GM18505 (cell line): ENCODE measurements at regions not wholly inside any gene's neighbourhood (a gene's known extent, or its start where the extent isn't known, plus 50 kb on each side); places are given as distances from the start of the nearest gene placed in this dataset.

Experiments used
- ATAC-seq: cut with Tn5 transposase; IDR thresholded peaks from one replicate; pipeline ENCODE4 v1.9.1; 2021; ENCODE audit not compliant: unreplicated experiment
- POLR2A ChIP-seq: IDR thresholded peaks from 4 replicates; pipeline ENCODE4 v1.6.1; 2011; ENCODE audit warnings: borderline replicate concordance; ENCODE audit not compliant: insufficient read depth, insufficient read length; ENCODE audit errors: extremely low read depth

- ATAC-seq, result no peak
- no peak for TF ChIP-seq POLR2A
These were observed 428.5 kb upstream of the MGMT start for GRCh38 chr10:129038522-129038921.

- TF ChIP-seq POLR2A, result no peak
- no peak for ATAC-seq
These were observed 427.4 kb upstream of the MGMT start for GRCh38 chr10:129039406-129040370.

- ATAC-seq, result no peak
- no peak for TF ChIP-seq POLR2A
These were observed 426.7 kb upstream of the MGMT start for GRCh38 chr10:129040377-129040776.

DNA sequence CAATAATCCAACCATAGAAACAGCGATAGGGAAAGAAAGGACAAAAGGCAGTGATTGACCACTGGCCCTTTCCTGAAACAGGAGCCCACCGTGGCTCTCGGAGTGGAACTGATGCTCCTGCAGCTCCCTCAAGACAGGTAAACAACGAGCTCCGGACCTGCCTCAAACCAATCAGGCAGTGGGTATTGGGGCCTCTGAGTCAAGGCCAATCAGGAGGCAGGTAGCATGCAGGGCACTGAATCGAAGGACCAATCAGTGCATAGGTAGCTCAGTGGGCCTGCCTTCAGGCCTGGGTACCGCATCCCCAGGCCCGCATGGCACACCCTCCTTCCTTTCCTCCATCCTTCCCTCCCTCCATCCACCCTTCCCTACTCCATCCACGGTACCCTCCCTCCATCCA, 425.1 kb upstream of the MGMT start:
- no peak for ATAC-seq
- TF ChIP-seq POLR2A, result no peak

DNA sequence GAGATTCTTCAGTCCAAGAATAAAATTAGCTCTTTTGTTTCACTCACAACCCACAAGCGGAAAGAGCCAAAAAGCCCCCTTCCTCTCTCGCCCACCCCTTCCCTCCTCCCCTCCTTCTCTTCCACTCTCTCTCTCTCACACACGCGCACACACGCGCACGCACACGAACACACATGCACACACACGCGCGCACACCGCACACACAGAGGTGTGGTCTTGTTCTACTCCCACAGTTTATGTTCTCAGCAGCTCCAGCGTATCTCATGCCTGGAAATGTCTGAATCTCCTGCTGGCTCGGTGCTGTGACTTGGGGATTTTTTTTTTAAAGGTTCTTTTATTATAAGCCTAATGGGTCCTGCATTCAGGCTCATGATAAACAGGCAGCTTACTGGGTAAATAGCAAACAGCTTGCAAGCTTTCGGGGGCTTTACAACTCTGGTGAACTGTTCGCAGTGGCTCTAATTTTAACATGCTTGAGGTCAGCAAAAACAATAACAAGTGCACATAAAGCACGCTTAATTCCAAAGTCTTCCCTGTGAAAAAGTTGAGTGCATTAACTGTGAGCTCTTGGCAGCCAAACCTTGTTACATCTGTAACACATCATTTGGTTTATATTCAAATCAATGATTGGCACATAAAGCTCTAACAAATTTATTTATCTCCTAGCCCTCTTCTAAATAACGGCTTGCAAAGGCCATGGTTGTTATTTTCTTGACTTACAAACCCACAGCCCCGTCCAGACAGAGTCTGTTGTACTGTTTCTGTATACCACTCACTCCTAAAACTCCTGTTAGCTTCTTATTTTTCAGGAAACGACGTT, 424.1 kb upstream of the MGMT start:
- no peak for ATAC-seq
- TF ChIP-seq POLR2A, result no peak

- TF ChIP-seq POLR2A, result no peak
- ATAC-seq, result no peak
These were observed 423.4 kb upstream of the MGMT start for GRCh38 chr10:129043691-129044090.

DNA sequence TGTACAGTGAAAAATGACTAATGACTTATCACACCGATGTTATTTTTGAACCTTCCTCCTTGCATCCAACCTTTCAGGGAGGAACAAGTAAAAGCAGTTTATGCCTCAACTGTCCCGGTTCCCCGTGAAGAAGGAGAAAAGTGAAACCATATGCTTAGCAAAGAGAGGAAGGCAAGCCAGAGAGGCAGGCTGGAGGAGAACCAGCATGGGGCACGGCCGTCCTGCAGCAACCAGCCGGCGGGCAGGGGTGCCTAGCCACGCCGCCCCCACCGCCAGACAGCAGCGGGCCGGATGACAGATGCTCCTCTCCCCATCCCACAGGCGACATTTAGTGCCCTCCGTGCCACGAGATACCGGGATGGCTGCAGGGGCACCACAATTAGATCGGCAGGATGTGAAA, 421.4 kb upstream of the MGMT start:
- no peak for ATAC-seq
- TF ChIP-seq POLR2A, result no peak

DNA sequence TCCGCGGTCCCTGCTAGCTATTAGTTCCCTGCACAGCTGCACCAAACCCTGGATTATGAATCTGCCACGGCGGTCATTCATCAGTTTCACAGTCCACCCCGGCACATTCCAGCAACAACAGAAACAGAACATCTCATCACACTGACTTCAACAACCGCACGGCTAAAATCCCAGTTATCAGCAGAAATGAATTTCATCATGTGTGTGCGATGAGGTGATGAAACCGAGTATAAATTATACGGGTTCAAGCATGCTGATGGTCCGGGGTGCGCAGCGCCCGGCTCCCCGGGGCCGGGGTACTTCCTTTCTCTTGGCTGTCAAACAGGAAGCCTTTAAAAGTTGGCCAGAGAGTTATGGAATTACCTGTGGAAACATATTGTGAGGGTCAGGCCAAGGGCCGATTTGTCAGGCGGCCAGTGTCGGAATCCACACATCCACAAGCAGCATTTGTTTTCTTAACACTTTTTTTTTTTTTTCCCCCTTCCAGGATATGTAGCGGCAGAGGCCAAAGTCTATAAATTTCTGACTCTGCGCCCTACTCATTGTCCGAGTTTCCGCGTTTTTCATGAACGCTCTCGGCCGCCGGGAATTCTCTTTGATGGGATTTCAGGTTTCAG, 420.9 kb upstream of the MGMT start:
- no peak for TF ChIP-seq POLR2A
- no peak for ATAC-seq

GRCh38 chr10:129046962-129047361, 420.1 kb upstream of the MGMT start:
- TF ChIP-seq POLR2A, result no peak
- ATAC-seq, result no peak

DNA sequence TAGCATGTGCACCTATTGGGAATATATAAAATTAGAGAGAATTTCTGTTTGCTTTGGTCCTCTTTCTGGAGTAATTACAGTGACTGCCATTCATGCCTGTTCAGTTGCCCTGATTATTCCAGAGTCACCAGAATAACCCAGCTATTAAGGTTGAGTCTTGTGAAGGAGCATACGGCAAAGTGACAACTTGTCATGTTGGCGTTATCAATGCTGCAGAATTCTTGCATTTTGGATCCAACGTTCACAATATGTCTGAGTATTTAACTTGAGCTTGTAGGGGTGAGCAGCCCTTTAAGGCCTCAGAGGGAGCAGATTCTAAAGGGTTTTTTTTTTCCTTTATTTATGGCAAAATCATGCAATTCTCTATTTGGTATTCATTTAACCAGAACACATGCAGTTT, 419.4 kb upstream of the MGMT start:
- no peak for TF ChIP-seq POLR2A
- ATAC-seq, result no peak

- ATAC-seq, result no peak
- no peak for TF ChIP-seq POLR2A
These were observed 418.5 kb upstream of the MGMT start for GRCh38 chr10:129048513-129048912.

GRCh38 chr10:129049501-129049900, 417.5 kb upstream of the MGMT start:
- TF ChIP-seq POLR2A, result no peak
- no peak for ATAC-seq

DNA sequence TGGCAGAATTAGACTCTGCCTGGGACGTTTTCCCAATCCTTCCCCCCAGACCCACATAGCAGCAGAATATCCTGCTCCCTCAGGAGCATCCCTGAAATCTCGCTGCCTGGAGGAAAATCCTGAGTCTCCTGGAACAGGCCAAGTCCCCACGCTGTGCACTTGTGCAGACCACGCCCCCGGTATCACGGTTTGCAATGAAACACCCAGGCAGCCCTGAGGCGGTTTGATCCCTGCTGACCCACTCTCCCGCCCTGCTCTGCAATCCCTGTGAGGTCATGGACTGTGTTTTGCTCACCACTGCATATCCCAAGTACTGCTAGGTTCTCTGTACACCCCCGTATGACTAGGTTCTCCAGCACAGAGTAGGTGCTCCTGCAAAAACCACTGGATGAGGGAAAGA, 411.8 kb upstream of the MGMT start:
- ATAC-seq, result no peak
- no peak for TF ChIP-seq POLR2A
